ENCODE measurements at regions not wholly inside any gene's neighbourhood (a gene's known extent, or its start where the extent isn't known, plus 50 kb on each side); places are given as distances from the start of the nearest gene placed in this dataset.

GRCh38 chr5:67459253-67459652, 262.7 kb upstream of the CD180 start:
- Histone ChIP-seq H2AFZ (ENCODE audit: control insufficient read depth, low read length) (no peak overlapping the region), H3K9me1 (ENCODE audit: control insufficient read depth, extremely low read depth, insufficient read depth, low read length) (no peaks in the 10 kb centered on the region), H3K27ac (ENCODE audit: control insufficient read depth, insufficient read depth, low read length) (no peak overlapping the region), H3K79me2 (ENCODE audit: control insufficient read depth, insufficient read depth, low read length) (no peaks in the 10 kb centered on the region), H3K27me3 (ENCODE audit: control insufficient read depth, extremely low read depth, insufficient read depth, low read length) (no peaks in the 10 kb centered on the region), H3K4me3 (ENCODE audit: control insufficient read depth in 2 of 3, extremely low read depth in 1 of 3, insufficient read depth in 2 of 3, low read depth in 1 of 3, low read length in 3 of 3) (no peak overlapping the region), H3K4me2 (ENCODE audit: control insufficient read depth, extremely low read depth, insufficient read depth, low read depth, low read length) (no peak overlapping the region), H4K20me1 (ENCODE audit: control insufficient read depth, extremely low read depth, insufficient read depth, low read length) (no peaks in the 10 kb centered on the region), H3K4me1 (ENCODE audit: control insufficient read depth, extremely low read depth, insufficient read depth, low read length) (no peaks in the 10 kb centered on the region), H3K9ac (ENCODE audit: control insufficient read depth, extremely low read depth, insufficient read depth, low read length) (no peak overlapping the region), H3K9me3 (ENCODE audit: control insufficient read depth, low read depth, low read length) (no peaks in the 10 kb centered on the region), H3K36me3 (ENCODE audit: control insufficient read depth in 2 of 2, extremely low read depth in 1 of 2, insufficient read depth in 2 of 2, low read length in 2 of 2) (no peaks in the 10 kb centered on the region)
- TF ChIP-seq CTCF (optimal IDR thresholded peaks at IDR 0.05 in 1 of 3, IDR thresholded peaks at IDR 0.05 in 1 of 3, conservative IDR thresholded peaks at IDR 0.05 in 1 of 3; ENCODE audit: extremely low read depth in 1 of 3, insufficient read depth in 2 of 3, low read length in 3 of 3) = no peak
- TF ChIP-seq EZH2 (IDR thresholded peaks at IDR 0.05; ENCODE audit: low read length) = no peak
- DNase-seq (ENCODE audit: low read depth, low spot score) (no peak), FAIRE-seq (no peak)
- dilution Hi-C loops (cut with MboI; ENCODE audit: extremely low pct_ligation_motif_present, low sequenced_read_pairs) = no loop called here

DNA sequence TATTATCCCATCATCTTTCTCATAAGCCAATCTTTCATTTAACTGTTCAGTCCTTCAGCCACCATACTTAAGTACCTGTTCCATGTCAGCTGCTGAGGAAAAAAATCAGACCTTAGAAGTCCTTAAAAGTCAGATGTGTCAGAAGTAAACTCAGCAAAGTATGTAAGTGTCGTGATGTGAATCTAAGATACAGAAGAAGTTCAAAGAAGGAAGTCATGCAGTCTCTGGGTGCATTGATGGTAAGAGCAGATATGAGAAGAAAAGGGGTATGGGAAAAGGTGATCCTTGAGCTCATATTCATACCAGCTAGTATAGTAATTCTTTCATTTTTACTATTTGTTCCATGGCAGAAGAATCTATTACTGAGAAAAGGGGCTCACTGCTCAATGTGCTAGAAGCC, 259.4 kb upstream of the CD180 start:
- TF ChIP-seq CTCF (optimal IDR thresholded peaks at IDR 0.05 in 1 of 3, IDR thresholded peaks at IDR 0.05 in 1 of 3, conservative IDR thresholded peaks at IDR 0.05 in 1 of 3; ENCODE audit: extremely low read depth in 1 of 3, insufficient read depth in 2 of 3, low read length in 3 of 3) = no peak
- TF ChIP-seq EZH2 (IDR thresholded peaks at IDR 0.05; ENCODE audit: low read length) = no peak
- no peaks in the 10 kb centered on the region for H3K4me1 ChIP-seq (ENCODE audit: control insufficient read depth, extremely low read depth, insufficient read depth, low read length)
- dilution Hi-C loops (cut with MboI; ENCODE audit: extremely low pct_ligation_motif_present, low sequenced_read_pairs) = no loop called here

More for the DNA sequence above, 259.4 kb upstream of the CD180 start:
- H3K9me1 ChIP-seq (ENCODE audit: control insufficient read depth, extremely low read depth, insufficient read depth, low read length) = no peaks in the 10 kb centered on the region
- H3K36me3 ChIP-seq (ENCODE audit: control insufficient read depth in 2 of 2, extremely low read depth in 1 of 2, insufficient read depth in 2 of 2, low read length in 2 of 2) = no peaks in the 10 kb centered on the region
- H3K27me3 ChIP-seq (ENCODE audit: control insufficient read depth, extremely low read depth, insufficient read depth, low read length) = no peaks in the 10 kb centered on the region
- no peak for DNase-seq (ENCODE audit: low read depth, low spot score)
- no peaks in the 10 kb centered on the region for H3K9me3 ChIP-seq (ENCODE audit: control insufficient read depth, low read depth, low read length)
- no peak overlapping the region for H3K27ac ChIP-seq (ENCODE audit: control insufficient read depth, insufficient read depth, low read length)
- H3K4me3 ChIP-seq (ENCODE audit: control insufficient read depth in 2 of 3, extremely low read depth in 1 of 3, insufficient read depth in 2 of 3, low read depth in 1 of 3, low read length in 3 of 3) = no peak overlapping the region
- no peak overlapping the region for H3K9ac ChIP-seq (ENCODE audit: control insufficient read depth, extremely low read depth, insufficient read depth, low read length)
- FAIRE-seq = no peak
- H2AFZ ChIP-seq (ENCODE audit: control insufficient read depth, low read length) = no peak overlapping the region
- no peak overlapping the region for H3K4me2 ChIP-seq (ENCODE audit: control insufficient read depth, extremely low read depth, insufficient read depth, low read depth, low read length)
- H4K20me1 ChIP-seq (ENCODE audit: control insufficient read depth, extremely low read depth, insufficient read depth, low read length) = no peaks in the 10 kb centered on the region
- no peaks in the 10 kb centered on the region for H3K79me2 ChIP-seq (ENCODE audit: control insufficient read depth, insufficient read depth, low read length)
